Upper lobe of right lung (tissue), 1 donor: ENCODE measurements at regions not wholly inside any gene's neighbourhood (a gene's known extent, or its start where the extent isn't known, plus 50 kb on each side); places are given as distances from the start of the nearest gene placed in this dataset.

Experiments
- ATAC-seq: fragments of 200-7000 bp; cut with Tn5 transposase; one replicate; pipeline ENCODE4 v1.9.1; 2020; ENCODE audit warnings: mild to moderate bottlenecking, moderate library complexity
- DNase-seq: peaks from one replicate; pipeline ENCODE4 v3.0.0-alpha.2; 2020
- H3K27ac ChIP-seq: fragments of 200-600 bp; one replicate; pipeline ENCODE4 v1.8.0; 2022
- H3K27me3 ChIP-seq: fragments of 200-600 bp; one replicate; pipeline ENCODE4 v1.8.0; 2022; ENCODE audit warnings: mild to moderate bottlenecking
- H3K36me3 ChIP-seq: fragments of 200-600 bp; one replicate; pipeline ENCODE4 v1.8.0; 2022
- H3K4me1 ChIP-seq: fragments of 200-600 bp; one replicate; pipeline ENCODE4 v1.8.0; 2022
- H3K4me3 ChIP-seq: fragments of 200-600 bp; one replicate; pipeline ENCODE4 v1.8.0; 2022; ENCODE audit warnings: mild to moderate bottlenecking
- H3K9me3 ChIP-seq: fragments of 200-600 bp; one replicate; pipeline ENCODE4 v1.8.0; 2022
- CTCF ChIP-seq: fragments of 200-600 bp; IDR thresholded peaks from one replicate; pipeline ENCODE4 v1.8.0; 2022; ENCODE audit warnings: antibody characterized with exemption
- intact Hi-C: fragments of 100-400 bp; cut with DNase I; formaldehyde crosslinking; loops from one replicate; pipeline ENCODE4 v1.11.0; 2022
- donor health status: DM: no; HTN: yes; CAD: no; lungs with severe emphysema.

DNA sequence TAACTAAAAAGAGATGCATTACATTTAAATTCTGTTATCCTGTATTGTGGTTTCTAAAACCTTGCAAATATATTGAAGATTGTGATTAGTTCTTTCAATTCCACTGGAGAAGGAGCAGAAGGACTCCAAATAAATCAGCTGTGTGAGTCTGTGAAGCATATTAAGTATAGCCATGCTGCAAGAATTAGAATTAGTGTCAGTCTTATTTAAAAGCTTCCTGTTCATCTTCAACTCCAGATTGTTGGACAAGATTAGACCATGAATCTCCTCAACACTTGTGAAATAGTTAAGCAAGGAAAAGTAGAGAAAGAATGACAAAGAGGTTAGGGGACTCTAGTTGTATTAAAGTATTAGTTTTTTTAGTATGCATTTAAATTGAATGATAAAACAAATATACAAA lies 92.5 kb upstream of the LRP1B start:
- no peak for TF ChIP-seq CTCF
- no peak overlapping the region for H3K4me3 ChIP-seq

GRCh38 chr2:142222715-142223114 lies 91.9 kb upstream of the LRP1B start:
- H3K4me3 ChIP-seq, result no peak overlapping the region
- no peak overlapping the region for H3K27ac ChIP-seq
- ATAC-seq (no peak), DNase-seq (no peak)
- H3K27me3 ChIP-seq, result no peaks in the 10 kb centered on the region
- no peaks in the 10 kb centered on the region for H3K4me1 ChIP-seq
- intact Hi-C loops, result no loop called here
- no peaks in the 10 kb centered on the region for H3K9me3 ChIP-seq
- H3K36me3 ChIP-seq, result no peaks in the 10 kb centered on the region
- TF ChIP-seq CTCF, result no peak

More for the DNA sequence above, 92.5 kb upstream of the LRP1B start:
- no peak for ATAC-seq
- Histone ChIP-seq H3K9me3 (no peaks in the 10 kb centered on the region), H3K36me3 (no peaks in the 10 kb centered on the region), H3K4me1 (no peaks in the 10 kb centered on the region), H3K27ac (no peak overlapping the region), H3K27me3 (no peaks in the 10 kb centered on the region)
- intact Hi-C loops, result no loop called here
- DNase-seq, result no peak

GRCh38 chr2:142220901-142221300 lies 90.1 kb upstream of the LRP1B start:
- no peak for ATAC-seq
- H3K36me3 ChIP-seq, result no peaks in the 10 kb centered on the region
- no peaks in the 10 kb centered on the region for H3K4me1 ChIP-seq
- H3K9me3 ChIP-seq, result no peaks in the 10 kb centered on the region
- no peak overlapping the region for H3K27ac ChIP-seq
- intact Hi-C loops, result no loop called here
- H3K27me3 ChIP-seq, result no peaks in the 10 kb centered on the region
- no peak overlapping the region for H3K4me3 ChIP-seq
- DNase-seq, result no peak
- TF ChIP-seq CTCF, result no peak

DNA sequence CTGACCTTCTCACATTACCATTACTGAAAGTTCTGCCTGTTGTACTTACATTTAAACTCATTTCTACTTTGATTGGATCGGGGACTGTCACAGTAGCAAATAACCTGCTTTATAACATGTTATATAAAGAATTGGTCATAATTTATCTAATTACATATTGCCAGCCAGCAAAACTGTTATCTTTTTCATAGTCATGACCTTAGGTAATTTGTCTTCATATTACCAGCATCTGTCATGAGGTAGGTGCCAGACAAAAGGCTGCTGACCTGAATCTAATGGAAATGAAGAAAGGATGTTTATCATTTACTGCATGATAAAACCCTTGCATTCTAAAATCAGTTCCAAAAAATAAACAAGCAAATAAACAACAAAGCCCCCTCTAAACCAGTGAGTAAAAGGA lies 89.4 kb upstream of the LRP1B start:
- no peaks in the 10 kb centered on the region for H3K27me3 ChIP-seq
- TF ChIP-seq CTCF, result no peak
- DNase-seq (no peak), ATAC-seq (no peak)
- no peak overlapping the region for H3K4me3 ChIP-seq
- H3K27ac ChIP-seq, result no peak overlapping the region
- intact Hi-C loops, result no loop called here
- no peaks in the 10 kb centered on the region for H3K36me3 ChIP-seq
- no peaks in the 10 kb centered on the region for H3K9me3 ChIP-seq
- no peaks in the 10 kb centered on the region for H3K4me1 ChIP-seq

DNA sequence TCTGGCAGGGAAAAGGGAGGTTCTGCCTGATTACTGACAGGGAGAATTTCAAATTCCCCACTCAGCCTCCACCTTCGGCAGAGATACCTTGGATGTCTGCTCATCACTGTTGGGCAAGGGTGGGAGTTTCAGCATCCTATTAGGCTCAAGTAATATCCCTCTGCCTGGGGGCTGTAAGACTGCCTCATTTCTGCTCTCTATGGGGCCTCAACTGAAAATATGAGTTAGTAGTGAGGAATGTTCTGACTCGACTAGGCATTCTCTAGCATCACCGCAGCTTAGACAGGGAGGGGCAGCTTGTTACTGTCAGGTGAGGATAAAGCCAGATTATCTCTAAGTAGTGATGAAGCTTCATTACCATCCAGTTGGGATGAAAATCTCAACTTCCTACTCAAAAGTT lies 87.7 kb upstream of the LRP1B start:
- H3K4me1 ChIP-seq, result no peaks in the 10 kb centered on the region
- no peak for ATAC-seq
- H3K27ac ChIP-seq, result no peak overlapping the region
- TF ChIP-seq CTCF, result no peak
- H3K4me3 ChIP-seq, result no peak overlapping the region
- no peaks in the 10 kb centered on the region for H3K36me3 ChIP-seq
- intact Hi-C loops, result no loop called here
- DNase-seq, result no peak
- no peaks in the 10 kb centered on the region for H3K27me3 ChIP-seq
- no peaks in the 10 kb centered on the region for H3K9me3 ChIP-seq

- no peaks in the 10 kb centered on the region for H3K36me3 ChIP-seq
- ATAC-seq, result no peak
- no peak for DNase-seq
- no peak overlapping the region for H3K4me3 ChIP-seq
- no peak overlapping the region for H3K27ac ChIP-seq
- H3K27me3 ChIP-seq, result no peaks in the 10 kb centered on the region
- no peaks in the 10 kb centered on the region for H3K9me3 ChIP-seq
- no peaks in the 10 kb centered on the region for H3K4me1 ChIP-seq
- intact Hi-C loops, result no loop called here
- no peak for TF ChIP-seq CTCF
Observed at GRCh38 chr2:142217804-142218203, 87.0 kb upstream of the LRP1B start.
